ENCODE measurements at regions not wholly inside any gene's neighbourhood (a gene's known extent, or its start where the extent isn't known, plus 50 kb on each side); places are given as distances from the start of the nearest gene placed in this dataset.
A peak's percentile ranks its signal among the peaks of the same experiment; 100 is the strongest.
"Not testable (repeated sequence)": the region's sequence is repeated elsewhere in the genome, so short reads cannot be mapped to it uniquely, and the experiment has no call there.

- Mint-ChIP-seq H3K4me3 (no peak overlapping the region), H3K27me3 (peaks cover 5% of the 10 kb centered on the region), H3K9me3 (no peaks in the 10 kb centered on the region), H3K27ac (no peak overlapping the region), H3K4me1 (no peaks in the 10 kb centered on the region), H3K36me3 (no peaks in the 10 kb centered on the region)
Observed at GRCh38 chr4:72712997-72713396, 144.0 kb upstream of the ADAMTS3 start.

GRCh38 chr4:72709475-72709874 is 140.5 kb upstream of the ADAMTS3 start:
- H3K4me3 Mint-ChIP-seq = no peak overlapping the region
- no peaks in the 10 kb centered on the region for H3K9me3 Mint-ChIP-seq
- H3K27me3 Mint-ChIP-seq = peaks cover 5% of the 10 kb centered on the region
- no peaks in the 10 kb centered on the region for H3K4me1 Mint-ChIP-seq
- no peaks in the 10 kb centered on the region for H3K36me3 Mint-ChIP-seq
- no peak overlapping the region for H3K27ac Mint-ChIP-seq

- Mint-ChIP-seq H3K4me3 (no peak overlapping the region), H3K9me3 (no peaks in the 10 kb centered on the region), H3K27me3 (peaks cover 5% of the 10 kb centered on the region), H3K36me3 (no peaks in the 10 kb centered on the region), H3K27ac (no peak overlapping the region), H3K4me1 (peaks cover 3% of the 10 kb centered on the region)
Observed at GRCh38 chr4:72706684-72707083, 137.7 kb upstream of the ADAMTS3 start.

- peak overlapping the region; percentile 19 for H3K27ac Mint-ChIP-seq
- not testable (repeated sequence) for H3K4me1 Mint-ChIP-seq, H3K27me3 Mint-ChIP-seq, H3K36me3 Mint-ChIP-seq, H3K4me3 Mint-ChIP-seq, H3K9me3 Mint-ChIP-seq
Observed at GRCh38 chr4:72704925-72705640, 136.1 kb upstream of the ADAMTS3 start.

- H3K27me3 Mint-ChIP-seq = peaks cover under 1% of the 10 kb centered on the region
- H3K4me3 Mint-ChIP-seq = no peak overlapping the region
- H3K36me3 Mint-ChIP-seq = no peaks in the 10 kb centered on the region
- no peak overlapping the region for H3K27ac Mint-ChIP-seq
- H3K9me3 Mint-ChIP-seq = no peaks in the 10 kb centered on the region
- peaks cover 3% of the 10 kb centered on the region for H3K4me1 Mint-ChIP-seq
Observed at GRCh38 chr4:72702948-72703347, 133.9 kb upstream of the ADAMTS3 start.

- H3K27me3 Mint-ChIP-seq = no peaks in the 10 kb centered on the region
- peak overlapping the region; percentile 76 for H3K4me3 Mint-ChIP-seq
- H3K4me1 Mint-ChIP-seq = peaks cover 3% of the 10 kb centered on the region
- no peak overlapping the region for H3K27ac Mint-ChIP-seq
- no peaks in the 10 kb centered on the region for H3K9me3 Mint-ChIP-seq
- no peaks in the 10 kb centered on the region for H3K36me3 Mint-ChIP-seq
Observed at GRCh38 chr4:72701987-72702819, 133.2 kb upstream of the ADAMTS3 start.

- no peaks in the 10 kb centered on the region for H3K9me3 Mint-ChIP-seq
- no peaks in the 10 kb centered on the region for H3K36me3 Mint-ChIP-seq
- peaks cover 4% of the 10 kb centered on the region for H3K27me3 Mint-ChIP-seq
- H3K27ac Mint-ChIP-seq = no peak overlapping the region
- no peaks in the 10 kb centered on the region for H3K4me1 Mint-ChIP-seq
- H3K4me3 Mint-ChIP-seq = no peak overlapping the region
Observed at GRCh38 chr4:72690771-72691170, 121.8 kb upstream of the ADAMTS3 start.

GRCh38 chr4:72689923-72690322 is 120.9 kb upstream of the ADAMTS3 start:
- Mint-ChIP-seq H3K27me3 (no peaks in the 10 kb centered on the region), H3K4me1 (no peaks in the 10 kb centered on the region), H3K4me3 (no peak overlapping the region), H3K36me3 (no peaks in the 10 kb centered on the region), H3K9me3 (no peaks in the 10 kb centered on the region), H3K27ac (no peak overlapping the region)

GRCh38 chr4:72686390-72686789 is 117.4 kb upstream of the ADAMTS3 start:
- H3K27ac Mint-ChIP-seq, H3K4me3 Mint-ChIP-seq, H3K36me3 Mint-ChIP-seq, H3K27me3 Mint-ChIP-seq, H3K4me1 Mint-ChIP-seq, H3K9me3 Mint-ChIP-seq: not testable (repeated sequence)

GRCh38 chr4:72679666-72680065 is 110.6 kb upstream of the ADAMTS3 start:
- Mint-ChIP-seq H3K27me3 (peaks cover 2% of the 10 kb centered on the region), H3K4me1 (no peaks in the 10 kb centered on the region), H3K27ac (no peak overlapping the region), H3K9me3 (peaks cover 8% of the 10 kb centered on the region), H3K36me3 (no peaks in the 10 kb centered on the region), H3K4me3 (no peak overlapping the region)

GRCh38 chr4:72677886-72678285 is 108.9 kb upstream of the ADAMTS3 start:
- peaks cover 8% of the 10 kb centered on the region for H3K9me3 Mint-ChIP-seq
- no peaks in the 10 kb centered on the region for H3K36me3 Mint-ChIP-seq
- H3K4me3 Mint-ChIP-seq = no peak overlapping the region
- H3K27me3 Mint-ChIP-seq = peaks cover 2% of the 10 kb centered on the region
- H3K27ac Mint-ChIP-seq = no peak overlapping the region
- no peaks in the 10 kb centered on the region for H3K4me1 Mint-ChIP-seq

- no peaks in the 10 kb centered on the region for H3K4me1 Mint-ChIP-seq
- H3K9me3 Mint-ChIP-seq = peaks cover 3% of the 10 kb centered on the region
- H3K27ac Mint-ChIP-seq = no peak overlapping the region
- H3K27me3 Mint-ChIP-seq = peaks cover 2% of the 10 kb centered on the region
- no peaks in the 10 kb centered on the region for H3K36me3 Mint-ChIP-seq
- no peak overlapping the region for H3K4me3 Mint-ChIP-seq
Observed at GRCh38 chr4:72677265-72677664, 108.2 kb upstream of the ADAMTS3 start.

- Mint-ChIP-seq H3K4me1 (no peaks in the 10 kb centered on the region), H3K27me3 (no peaks in the 10 kb centered on the region), H3K9me3 (no peaks in the 10 kb centered on the region), H3K27ac (no peak overlapping the region), H3K4me3 (no peak overlapping the region), H3K36me3 (no peaks in the 10 kb centered on the region)
Observed at GRCh38 chr4:72671980-72672379, 103.0 kb upstream of the ADAMTS3 start.

- H3K27me3 Mint-ChIP-seq = no peaks in the 10 kb centered on the region
- no peak overlapping the region for H3K4me3 Mint-ChIP-seq
- H3K4me1 Mint-ChIP-seq = no peaks in the 10 kb centered on the region
- H3K9me3 Mint-ChIP-seq = no peaks in the 10 kb centered on the region
- no peak overlapping the region for H3K27ac Mint-ChIP-seq
- no peaks in the 10 kb centered on the region for H3K36me3 Mint-ChIP-seq
Observed at GRCh38 chr4:72670521-72670920, 101.5 kb upstream of the ADAMTS3 start.

GRCh38 chr4:72666910-72667309 is 97.9 kb upstream of the ADAMTS3 start:
- Mint-ChIP-seq H3K36me3 (no peaks in the 10 kb centered on the region), H3K27ac (no peak overlapping the region), H3K27me3 (peaks cover 3% of the 10 kb centered on the region), H3K4me3 (no peak overlapping the region), H3K4me1 (no peaks in the 10 kb centered on the region), H3K9me3 (no peaks in the 10 kb centered on the region)

- no peak overlapping the region for H3K27ac Mint-ChIP-seq
- peaks cover 3% of the 10 kb centered on the region for H3K27me3 Mint-ChIP-seq
- no peak overlapping the region for H3K4me3 Mint-ChIP-seq
- no peaks in the 10 kb centered on the region for H3K4me1 Mint-ChIP-seq
- no peaks in the 10 kb centered on the region for H3K36me3 Mint-ChIP-seq
- H3K9me3 Mint-ChIP-seq = no peaks in the 10 kb centered on the region
Observed at GRCh38 chr4:72665171-72665968, 96.3 kb upstream of the ADAMTS3 start.
